ENCODE measurements at regions not wholly inside any gene's neighbourhood (a gene's known extent, or its start where the extent isn't known, plus 50 kb on each side); places are given as distances from the start of the nearest gene placed in this dataset.

DNA sequence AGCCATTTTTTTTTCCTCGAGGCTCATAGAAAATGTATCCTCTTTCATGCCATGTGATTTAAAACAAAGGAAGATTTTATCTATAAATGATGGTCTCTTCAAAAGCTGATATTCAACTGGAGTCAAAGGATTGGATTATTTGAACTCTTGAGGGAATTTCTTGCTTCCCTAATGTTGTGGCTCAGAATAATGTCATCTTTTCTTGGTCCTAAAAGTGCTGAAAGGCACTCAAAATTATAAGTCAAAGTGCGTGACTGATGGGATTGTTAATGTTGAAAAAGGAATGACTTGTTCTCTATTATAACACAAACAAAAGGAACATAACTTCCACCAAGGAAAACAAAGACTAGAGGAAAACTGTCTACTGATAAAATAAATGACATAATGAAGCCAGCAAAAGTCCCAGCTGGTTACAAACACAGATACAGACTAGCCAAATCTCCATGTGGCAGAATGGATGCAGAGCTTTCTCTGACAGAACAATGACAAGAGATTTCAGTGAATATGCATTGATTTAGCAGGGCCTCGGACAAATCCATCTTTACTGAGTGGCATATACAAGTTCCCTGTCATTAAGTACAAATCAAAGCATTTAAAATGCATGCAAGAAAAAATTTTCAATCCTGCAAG lies 552.6 kb downstream of the GBA3 start:
- H4K20me1 ChIP-seq (ENCODE audit: control insufficient read depth, insufficient read depth, low read depth, low read length), result no peaks in the 10 kb centered on the region
- H3K27ac ChIP-seq (ENCODE audit: low read depth, low read length), result no peak overlapping the region
- H3K79me2 ChIP-seq (ENCODE audit: control insufficient read depth, low read length), result no peaks in the 10 kb centered on the region
- H3K9me3 ChIP-seq (ENCODE audit: control insufficient read depth, insufficient read depth, low read length), result no peaks in the 10 kb centered on the region
- H3K4me2 ChIP-seq (ENCODE audit: low read length), result no peak overlapping the region
- no peaks in the 10 kb centered on the region for H3K36me3 ChIP-seq (ENCODE audit: control insufficient read depth, low read length)
- no peaks in the 10 kb centered on the region for H3K27me3 ChIP-seq (ENCODE audit: control insufficient read depth, low read length)
- no peaks in the 10 kb centered on the region for H3K4me1 ChIP-seq (ENCODE audit: control insufficient read depth, low read length)
- H3K9me2 ChIP-seq (replicated peaks; ENCODE audit: control insufficient read depth, low read length), result no peaks in the 10 kb centered on the region
- TF ChIP-seq EZH2phosphoT487 (IDR thresholded peaks at IDR 0.05; ENCODE audit: borderline replicate concordance, low read length), result no peak
- TF ChIP-seq CTCF (IDR thresholded peaks at IDR 0.05; ENCODE audit: low read depth, low read length, poor library complexity, severe bottlenecking), result no peak
- no peak overlapping the region for H3K4me3 ChIP-seq (ENCODE audit: low read length)
- no peaks in the 10 kb centered on the region for H3F3A ChIP-seq (ENCODE audit: control insufficient read depth, insufficient read depth)

DNA sequence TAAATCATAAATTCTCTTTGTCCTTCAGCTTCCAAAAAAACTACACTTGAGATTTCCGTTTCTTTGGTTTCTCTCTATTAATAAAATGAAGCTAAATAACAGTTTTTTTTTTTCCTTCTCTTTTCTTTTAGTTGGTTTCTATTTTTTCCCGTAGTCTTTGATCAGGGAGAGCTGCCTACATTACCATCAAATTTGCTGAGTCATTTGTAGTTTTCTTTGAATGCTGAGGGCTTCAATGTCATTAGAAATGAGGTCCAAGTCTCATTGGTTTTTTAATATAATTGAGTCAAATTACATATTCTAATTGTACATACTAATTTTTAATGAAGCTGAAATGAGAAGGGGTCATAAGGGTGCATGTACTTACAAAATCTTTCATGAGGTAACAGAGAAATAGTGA lies 550.2 kb downstream of the GBA3 start:
- no peaks in the 10 kb centered on the region for H3K9me2 ChIP-seq (replicated peaks; ENCODE audit: control insufficient read depth, low read length)
- no peaks in the 10 kb centered on the region for H3F3A ChIP-seq (ENCODE audit: control insufficient read depth, insufficient read depth)
- no peak overlapping the region for H3K4me3 ChIP-seq (ENCODE audit: low read length)
- H4K20me1 ChIP-seq (ENCODE audit: control insufficient read depth, insufficient read depth, low read depth, low read length), result no peaks in the 10 kb centered on the region
- no peak for TF ChIP-seq EZH2phosphoT487 (IDR thresholded peaks at IDR 0.05; ENCODE audit: borderline replicate concordance, low read length)
- no peak for TF ChIP-seq CTCF (IDR thresholded peaks at IDR 0.05; ENCODE audit: low read depth, low read length, poor library complexity, severe bottlenecking)
- no peaks in the 10 kb centered on the region for H3K36me3 ChIP-seq (ENCODE audit: control insufficient read depth, low read length)
- no peak overlapping the region for H3K4me2 ChIP-seq (ENCODE audit: low read length)
- no peaks in the 10 kb centered on the region for H3K9me3 ChIP-seq (ENCODE audit: control insufficient read depth, insufficient read depth, low read length)
- no peaks in the 10 kb centered on the region for H3K4me1 ChIP-seq (ENCODE audit: control insufficient read depth, low read length)
- no peaks in the 10 kb centered on the region for H3K27me3 ChIP-seq (ENCODE audit: control insufficient read depth, low read length)
- no peak overlapping the region for H3K27ac ChIP-seq (ENCODE audit: low read depth, low read length)
- no peaks in the 10 kb centered on the region for H3K79me2 ChIP-seq (ENCODE audit: control insufficient read depth, low read length)

DNA sequence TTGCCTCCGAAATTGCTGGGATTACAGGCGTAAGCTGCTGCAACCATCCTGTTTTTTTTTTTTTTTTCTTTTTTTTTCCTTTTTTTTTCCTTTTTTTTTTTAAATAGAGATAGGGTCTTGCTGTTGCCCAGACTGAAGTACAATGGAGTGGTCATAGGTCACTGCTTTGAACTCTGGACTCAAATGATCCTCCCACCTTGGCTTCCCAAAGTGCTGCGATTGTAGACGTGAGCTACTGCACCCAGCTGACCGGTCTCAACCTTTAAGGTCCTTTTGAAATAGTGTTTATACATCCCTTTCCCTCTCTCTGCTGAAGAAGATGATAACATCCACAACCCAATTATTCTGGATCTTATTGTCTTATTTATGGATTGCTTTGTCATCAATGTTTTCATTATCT lies 548.7 kb downstream of the GBA3 start:
- no peak overlapping the region for H3K27ac ChIP-seq (ENCODE audit: low read depth, low read length)
- H3K4me2 ChIP-seq (ENCODE audit: low read length), result no peak overlapping the region
- H3K4me3 ChIP-seq (ENCODE audit: low read length), result no peak overlapping the region
- no peaks in the 10 kb centered on the region for H3K79me2 ChIP-seq (ENCODE audit: control insufficient read depth, low read length)
- no peaks in the 10 kb centered on the region for H3K9me3 ChIP-seq (ENCODE audit: control insufficient read depth, insufficient read depth, low read length)
- H3K27me3 ChIP-seq (ENCODE audit: control insufficient read depth, low read length), result no peaks in the 10 kb centered on the region
- H3K4me1 ChIP-seq (ENCODE audit: control insufficient read depth, low read length), result no peaks in the 10 kb centered on the region
- H3K9me2 ChIP-seq (replicated peaks; ENCODE audit: control insufficient read depth, low read length), result no peaks in the 10 kb centered on the region
- no peaks in the 10 kb centered on the region for H3F3A ChIP-seq (ENCODE audit: control insufficient read depth, insufficient read depth)
- no peaks in the 10 kb centered on the region for H4K20me1 ChIP-seq (ENCODE audit: control insufficient read depth, insufficient read depth, low read depth, low read length)
- no peaks in the 10 kb centered on the region for H3K36me3 ChIP-seq (ENCODE audit: control insufficient read depth, low read length)
- TF ChIP-seq CTCF (IDR thresholded peaks at IDR 0.05; ENCODE audit: low read depth, low read length, poor library complexity, severe bottlenecking) (no peak), EZH2phosphoT487 (IDR thresholded peaks at IDR 0.05; ENCODE audit: borderline replicate concordance, low read length) (no peak)
